Upper lobe of left lung (tissue), 6 donors: ENCODE measurements at regions not wholly inside any gene's neighbourhood (a gene's known extent, or its start where the extent isn't known, plus 50 kb on each side); places are given as distances from the start of the nearest gene placed in this dataset.
"Not testable (repeated sequence)": the region's sequence is repeated elsewhere in the genome, so short reads cannot be mapped to it uniquely, and the experiment has no call there.

ENCODE experiments used
- ATAC-seq, 2 donors: fragments of 200-7000 bp; cut with Tn5 transposase; one replicate each; pipeline ENCODE4 v1.9.1; 2022; ENCODE audit warnings: mild to moderate bottlenecking in 2 of 2, moderate library complexity in 2 of 2; ENCODE audit not compliant: low FRiP score in 2 of 2
- DNase-seq, 2 donors: peaks; one replicate each; pipeline ENCODE4 v3.0.0-alpha.2; 2019 to 2020
- H3K27ac ChIP-seq, 4 donors: fragments of 200-600 bp; sonication (generic); one replicate each; pipeline ENCODE4 v1.5.1; 2016 to 2019
- H3K27me3 ChIP-seq, 4 donors: fragments of 200-600 bp; sonication (generic); one replicate each; pipeline ENCODE4 v1.5.1; 2017 to 2019
- H3K36me3 ChIP-seq, 4 donors: fragments of 200-600 bp; sonication (generic); one replicate each; pipeline ENCODE4 v1.5.1; 2016 to 2019
- H3K4me1 ChIP-seq, 4 donors: fragments of 200-600 bp; sonication (generic); one replicate each; pipeline ENCODE4 v1.5.1; 2018 to 2019
- H3K4me3 ChIP-seq, 4 donors: fragments of 200-600 bp; sonication (generic); one replicate each; pipeline ENCODE4 v1.5.1; 2017 to 2019; ENCODE audit warnings: mild to moderate bottlenecking in 2 of 4, moderate library complexity in 1 of 4
- H3K9me3 ChIP-seq, 4 donors: fragments of 200-600 bp; sonication (generic); one replicate each; pipeline ENCODE4 v1.5.1; 2018 to 2019
- CTCF ChIP-seq, 6 experiments: fragments of 450-650 bp in 4 of 6; fragments of 200-600 bp in 2 of 6; sonication (generic) in 2 of 6; IDR thresholded peaks; one replicate each; pipeline ENCODE4 v1.5.1; 2016 to 2019; ENCODE audit warnings: antibody characterized with exemption in 6 of 6
- EP300 ChIP-seq, 4 donors: sonication (generic); formaldehyde crosslinking; IDR thresholded peaks; one replicate each; pipeline ENCODE4 v1.5.1; 2017; ENCODE audit warnings: antibody characterized with exemption in 4 of 4, control low read depth in 2 of 4
- POLR2A ChIP-seq, 4 donors: fragments of 450-650 bp; IDR thresholded peaks; one replicate each; pipeline ENCODE4 v1.5.1; 2016 to 2017; ENCODE audit warnings: antibody characterized with exemption in 4 of 4, mild to moderate bottlenecking in 2 of 4
- POLR2AphosphoS5 ChIP-seq, 2 donors: sonication (generic); formaldehyde crosslinking; IDR thresholded peaks; one replicate each; pipeline ENCODE4 v1.5.1; 2017; ENCODE audit warnings: antibody characterized with exemption in 2 of 2
- WGBS, 2 donors: methylation state at CpG; one replicate each; pipeline ENCODE4 v1.1.5; 2017 to 2018; 5-methylcytosine and 5-hydroxymethylcytosine counted together
- donor health status: DM: no; HTN: no; CAD: no; lungs with moderate emphysema.
- donor health status: DM: no; HTN: yes; CAD: no; lungs with severe emphysema.

- H3K4me3 ChIP-seq = no peak overlapping the region
- TF ChIP-seq POLR2A (IDR thresholded peaks at IDR 0.05) = no peak
- no peak for TF ChIP-seq EP300 (IDR thresholded peaks at IDR 0.05)
- TF ChIP-seq POLR2AphosphoS5 (IDR thresholded peaks at IDR 0.05) = no peak
- no peak for TF ChIP-seq CTCF (IDR thresholded peaks at IDR 0.05)
- H3K27me3 ChIP-seq = no peaks in the 10 kb centered on the region
- H3K4me1 ChIP-seq = no peaks in the 10 kb centered on the region
- no peak overlapping the region for H3K27ac ChIP-seq
- 75 to 83% methylated on average over 4 of the region's 4 CpGs for WGBS, 2 donors
- ATAC-seq (no peak), DNase-seq (no peak)
- no peaks in the 10 kb centered on the region for H3K9me3 ChIP-seq
- H3K36me3 ChIP-seq = no peaks in the 10 kb centered on the region
These were observed 101.7 kb downstream of the SOCS6 start for GRCh38 chr18:70390371-70391090.

GRCh38 chr18:70389036-70389435 lies 100.2 kb downstream of the SOCS6 start:
- not testable (repeated sequence) for H3K27ac ChIP-seq, H3K27me3 ChIP-seq, H3K9me3 ChIP-seq, H3K4me3 ChIP-seq, DNase-seq, ATAC-seq, H3K4me1 ChIP-seq, H3K36me3 ChIP-seq
- 91 to 97% methylated on average over 5 of the region's 5 CpGs for WGBS, 2 donors

- Histone ChIP-seq H3K36me3 (no peaks in the 10 kb centered on the region), H3K27ac (no peak overlapping the region), H3K4me1 (no peaks in the 10 kb centered on the region), H3K4me3 (no peak overlapping the region), H3K27me3 (no peaks in the 10 kb centered on the region), H3K9me3 (no peaks in the 10 kb centered on the region)
- 76 to 89% methylated on average over 1 of the region's 1 CpG for WGBS, 2 donors
- DNase-seq = no peak
- no peak for ATAC-seq
- TF ChIP-seq EP300 (IDR thresholded peaks at IDR 0.05) (no peak), POLR2AphosphoS5 (IDR thresholded peaks at IDR 0.05) (no peak), CTCF (IDR thresholded peaks at IDR 0.05) (no peak), POLR2A (IDR thresholded peaks at IDR 0.05) (no peak)
These were observed 98.2 kb downstream of the SOCS6 start for GRCh38 chr18:70387027-70387426.

- Histone ChIP-seq H3K4me3 (no peak overlapping the region), H3K27ac (no peak overlapping the region), H3K4me1 (peaks cover 0 to 1% (median 0%) of the 10 kb centered on the region in 4 donors), H3K27me3 (no peaks in the 10 kb centered on the region), H3K9me3 (no peaks in the 10 kb centered on the region), H3K36me3 (no peaks in the 10 kb centered on the region)
- DNase-seq = no peak
- TF ChIP-seq CTCF (IDR thresholded peaks at IDR 0.05) (no peak), POLR2AphosphoS5 (IDR thresholded peaks at IDR 0.05) (no peak), POLR2A (IDR thresholded peaks at IDR 0.05) (no peak), EP300 (IDR thresholded peaks at IDR 0.05) (no peak)
- WGBS, 2 donors = 88 to 92% methylated on average over 3 of the region's 3 CpGs
- no peak for ATAC-seq
These were observed 97.7 kb downstream of the SOCS6 start for GRCh38 chr18:70386582-70386981.

- TF ChIP-seq CTCF (IDR thresholded peaks at IDR 0.05) (no peak), POLR2AphosphoS5 (IDR thresholded peaks at IDR 0.05) (no peak), EP300 (IDR thresholded peaks at IDR 0.05) (no peak), POLR2A (IDR thresholded peaks at IDR 0.05) (no peak)
- DNase-seq (no peak), ATAC-seq (no peak)
- Histone ChIP-seq H3K9me3 (no peaks in the 10 kb centered on the region), H3K4me3 (no peak overlapping the region), H3K36me3 (no peaks in the 10 kb centered on the region), H3K4me1 (peaks cover 0 to 5% (median 0%) of the 10 kb centered on the region in 4 donors), H3K27ac (no peak overlapping the region), H3K27me3 (no peaks in the 10 kb centered on the region)
These were observed 96.6 kb downstream of the SOCS6 start for GRCh38 chr18:70385474-70385873.
